HCT116 (cell line): ENCODE measurements at regions not wholly inside any gene's neighbourhood (a gene's known extent, or its start where the extent isn't known, plus 50 kb on each side); places are given as distances from the start of the nearest gene placed in this dataset.

ENCODE experiments used
- EGR1 ChIP-seq: IDR thresholded peaks from 2 replicates; pipeline ENCODE4 v1.6.1; 2012; ENCODE audit warnings: low read depth
- ELF1 ChIP-seq: IDR thresholded peaks from 2 replicates; pipeline ENCODE4 v1.6.1; 2012; ENCODE audit warnings: low read depth, borderline replicate concordance
- EZH2 ChIP-seq: fragments of 200-600 bp; sonication (generic); IDR thresholded peaks from 2 replicates; pipeline ENCODE4 v1.6.1; 2017; ENCODE audit warnings: antibody characterized with exemption, mixed run types
- FOSL1 ChIP-seq: IDR thresholded peaks from 2 replicates; pipeline ENCODE4 v1.6.1; 2012; ENCODE audit warnings: low read depth
- JUND ChIP-seq: IDR thresholded peaks from 2 replicates; pipeline ENCODE4 v1.6.1; 2012
- POLR2A ChIP-seq: IDR thresholded peaks from 2 replicates; pipeline ENCODE4 v1.7.0; 2011; ENCODE audit warnings: borderline replicate concordance; ENCODE audit not compliant: insufficient read depth, insufficient read length; ENCODE audit errors: extremely low read depth
- POLR2AphosphoS5 ChIP-seq: IDR thresholded peaks from 2 replicates; pipeline ENCODE4 v1.6.1; 2011; ENCODE audit warnings: mild to moderate bottlenecking, low read depth, low read length, moderate library complexity
- RAD21 ChIP-seq: IDR thresholded peaks from 2 replicates; pipeline ENCODE4 v1.6.1; 2012; ENCODE audit warnings: low read depth, mild to moderate bottlenecking
- SIN3A ChIP-seq: IDR thresholded peaks from 2 replicates; pipeline ENCODE4 v1.6.1; 2012; ENCODE audit warnings: low read depth
- SP1 ChIP-seq: IDR thresholded peaks from 2 replicates; pipeline ENCODE4 v1.6.1; 2012; ENCODE audit warnings: low read depth
- TCF7L2 ChIP-seq: IDR thresholded peaks from 2 replicates; pipeline ENCODE4 v1.7.0; 2011; ENCODE audit warnings: borderline replicate concordance, inconsistent platforms; ENCODE audit not compliant: insufficient read depth, insufficient read length; ENCODE audit errors: extremely low read depth
- YY1 ChIP-seq: IDR thresholded peaks from 2 replicates; pipeline ENCODE4 v1.6.1; 2011; ENCODE audit warnings: low read length, low read depth, moderate library complexity, mild to moderate bottlenecking; ENCODE audit not compliant: insufficient replicate concordance; ENCODE audit errors: extremely low read depth
- ZFX ChIP-seq: fragments of 450-650 bp; IDR thresholded peaks from 2 replicates; pipeline ENCODE4 v1.6.1; 2017
- ZNF274 ChIP-seq: fragments of 200-500 bp; sonication (Bioruptor generic); IDR thresholded peaks from 2 replicates; pipeline ENCODE4 v1.6.1; 2014; ENCODE audit warnings: mild to moderate bottlenecking, low read depth, low read length, inconsistent platforms
- TF ChIP-seq, protein P1 (sequence below), 3 experiments: fragments of 200-600 bp in 1 of 3; sonication (generic) in 1 of 3; IDR thresholded peaks in 2 of 3; conservative IDR thresholded peaks in 1 of 3; 2 replicates each; pipeline ENCODE4 v1.5.1; 2012 to 2017; ENCODE audit warnings: low read depth in 2 of 3, low read length in 2 of 3, antibody characterized with exemption in 1 of 3, borderline replicate concordance in 1 of 3, control low read depth in 1 of 3, mild to moderate bottlenecking in 1 of 3, mixed read lengths in 1 of 3, mixed run types in 1 of 3, moderate library complexity in 1 of 3; ENCODE audit not compliant: insufficient read depth in 1 of 3
- TF ChIP-seq, protein P2 (sequence below): IDR thresholded peaks from 2 replicates; pipeline ENCODE4 v1.6.1; 2012
- TF ChIP-seq, protein P3 (sequence below): IDR thresholded peaks from 2 replicates; pipeline ENCODE4 v1.6.1; 2012

DNA sequence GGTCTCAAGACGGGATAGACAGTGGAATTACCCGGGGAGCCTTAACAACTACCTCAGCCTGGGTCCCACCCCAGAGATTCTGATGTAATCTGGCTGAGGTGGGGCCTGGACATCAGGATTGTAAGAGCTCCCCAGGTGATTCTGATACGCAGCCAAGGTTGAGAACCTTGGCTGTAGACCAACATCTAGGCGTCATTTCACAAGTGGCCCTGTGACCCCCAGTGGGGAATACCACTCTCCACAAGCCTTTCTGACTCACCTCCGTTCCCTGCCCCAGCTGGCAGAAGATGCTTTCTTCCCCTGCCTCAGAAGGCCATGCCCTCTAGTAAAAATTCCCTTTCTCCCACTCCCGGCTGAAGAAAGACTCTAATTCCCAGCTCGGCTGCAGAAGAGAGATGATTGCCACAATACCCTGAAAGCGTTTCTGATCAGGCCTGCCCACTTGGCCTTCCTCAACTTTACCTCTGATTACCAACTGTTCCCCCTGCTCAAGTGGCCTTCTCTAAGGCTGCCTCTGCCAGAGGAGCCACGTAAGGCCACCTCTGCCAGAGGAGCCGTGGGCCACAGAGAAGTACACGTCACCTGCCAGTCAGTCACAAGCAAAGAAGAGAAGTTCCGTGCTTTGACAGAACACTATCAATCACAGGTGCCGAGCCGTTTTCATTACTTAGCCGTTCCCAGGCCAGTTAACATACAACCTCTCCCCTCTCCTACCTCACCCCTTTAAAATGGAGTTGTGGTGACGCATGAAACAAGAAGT, 116.8 kb upstream of the PKDCC start (continued):
- no peak for TF ChIP-seq EGR1
- TF ChIP-seq ELF1: no peak
- no peak for TF ChIP-seq SIN3A
- TF ChIP-seq RAD21: no peak
- TF ChIP-seq, protein P1, sequence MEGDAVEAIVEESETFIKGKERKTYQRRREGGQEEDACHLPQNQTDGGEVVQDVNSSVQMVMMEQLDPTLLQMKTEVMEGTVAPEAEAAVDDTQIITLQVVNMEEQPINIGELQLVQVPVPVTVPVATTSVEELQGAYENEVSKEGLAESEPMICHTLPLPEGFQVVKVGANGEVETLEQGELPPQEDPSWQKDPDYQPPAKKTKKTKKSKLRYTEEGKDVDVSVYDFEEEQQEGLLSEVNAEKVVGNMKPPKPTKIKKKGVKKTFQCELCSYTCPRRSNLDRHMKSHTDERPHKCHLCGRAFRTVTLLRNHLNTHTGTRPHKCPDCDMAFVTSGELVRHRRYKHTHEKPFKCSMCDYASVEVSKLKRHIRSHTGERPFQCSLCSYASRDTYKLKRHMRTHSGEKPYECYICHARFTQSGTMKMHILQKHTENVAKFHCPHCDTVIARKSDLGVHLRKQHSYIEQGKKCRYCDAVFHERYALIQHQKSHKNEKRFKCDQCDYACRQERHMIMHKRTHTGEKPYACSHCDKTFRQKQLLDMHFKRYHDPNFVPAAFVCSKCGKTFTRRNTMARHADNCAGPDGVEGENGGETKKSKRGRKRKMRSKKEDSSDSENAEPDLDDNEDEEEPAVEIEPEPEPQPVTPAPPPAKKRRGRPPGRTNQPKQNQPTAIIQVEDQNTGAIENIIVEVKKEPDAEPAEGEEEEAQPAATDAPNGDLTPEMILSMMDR (IDR thresholded peaks at IDR 0.05 in 2 of 3, conservative IDR thresholded peaks at IDR 0.05 in 1 of 3; ENCODE audit: borderline replicate concordance in 1 of 3, insufficient read depth in 1 of 3, low read depth in 2 of 3, low read length in 2 of 3): no peak
- peak; percentile 56; the same call in 1 of the 2 replicates for TF ChIP-seq FOSL1
- peak; percentile 59 for TF ChIP-seq SP1
- TF ChIP-seq ZNF274: no peak
- TF ChIP-seq, protein P2, sequence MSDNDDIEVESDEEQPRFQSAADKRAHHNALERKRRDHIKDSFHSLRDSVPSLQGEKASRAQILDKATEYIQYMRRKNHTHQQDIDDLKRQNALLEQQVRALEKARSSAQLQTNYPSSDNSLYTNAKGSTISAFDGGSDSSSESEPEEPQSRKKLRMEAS: no peak; the same call in 1 of the 2 replicates
- TF ChIP-seq POLR2AphosphoS5: peak; percentile 35; the same call in 1 of the 2 replicates
- peak; percentile 64 for TF ChIP-seq JUND
- no peak for TF ChIP-seq ZFX
- TF ChIP-seq EZH2: no peak
- no peak for TF ChIP-seq POLR2A
- TF ChIP-seq, protein P3, sequence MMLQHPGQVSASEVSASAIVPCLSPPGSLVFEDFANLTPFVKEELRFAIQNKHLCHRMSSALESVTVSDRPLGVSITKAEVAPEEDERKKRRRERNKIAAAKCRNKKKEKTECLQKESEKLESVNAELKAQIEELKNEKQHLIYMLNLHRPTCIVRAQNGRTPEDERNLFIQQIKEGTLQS: no peak
- TF ChIP-seq TCF7L2: peak; percentile 64
- TF ChIP-seq YY1: no peak
